Vagina (tissue), 2 donors: ENCODE measurements at regions not wholly inside any gene's neighbourhood (a gene's known extent, or its start where the extent isn't known, plus 50 kb on each side); places are given as distances from the start of the nearest gene placed in this dataset.

Source experiments
- POLR2A ChIP-seq, 2 donors: fragments of 450-650 bp; IDR thresholded peaks; one replicate each; pipeline ENCODE4 v1.6.1; 2017; ENCODE audit warnings: antibody characterized with exemption in 2 of 2, mild to moderate bottlenecking in 2 of 2, moderate library complexity in 2 of 2
- TF ChIP-seq, protein P1 (sequence below), 3 experiments: fragments of 450-650 bp in 2 of 3; fragments of 200-600 bp in 1 of 3; sonication (generic) in 1 of 3; IDR thresholded peaks; one replicate each; pipeline ENCODE4 v1.5.1; 2017 to 2019; ENCODE audit warnings: antibody characterized with exemption in 3 of 3, mild to moderate bottlenecking in 2 of 3, moderate library complexity in 2 of 3

GRCh38 chr15:97189162-97189780, 771.2 kb upstream of the ARRDC4 start:
- no peak for TF ChIP-seq POLR2A (IDR thresholded peaks at IDR 0.05)
- TF ChIP-seq, protein P1, sequence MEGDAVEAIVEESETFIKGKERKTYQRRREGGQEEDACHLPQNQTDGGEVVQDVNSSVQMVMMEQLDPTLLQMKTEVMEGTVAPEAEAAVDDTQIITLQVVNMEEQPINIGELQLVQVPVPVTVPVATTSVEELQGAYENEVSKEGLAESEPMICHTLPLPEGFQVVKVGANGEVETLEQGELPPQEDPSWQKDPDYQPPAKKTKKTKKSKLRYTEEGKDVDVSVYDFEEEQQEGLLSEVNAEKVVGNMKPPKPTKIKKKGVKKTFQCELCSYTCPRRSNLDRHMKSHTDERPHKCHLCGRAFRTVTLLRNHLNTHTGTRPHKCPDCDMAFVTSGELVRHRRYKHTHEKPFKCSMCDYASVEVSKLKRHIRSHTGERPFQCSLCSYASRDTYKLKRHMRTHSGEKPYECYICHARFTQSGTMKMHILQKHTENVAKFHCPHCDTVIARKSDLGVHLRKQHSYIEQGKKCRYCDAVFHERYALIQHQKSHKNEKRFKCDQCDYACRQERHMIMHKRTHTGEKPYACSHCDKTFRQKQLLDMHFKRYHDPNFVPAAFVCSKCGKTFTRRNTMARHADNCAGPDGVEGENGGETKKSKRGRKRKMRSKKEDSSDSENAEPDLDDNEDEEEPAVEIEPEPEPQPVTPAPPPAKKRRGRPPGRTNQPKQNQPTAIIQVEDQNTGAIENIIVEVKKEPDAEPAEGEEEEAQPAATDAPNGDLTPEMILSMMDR (IDR thresholded peaks at IDR 0.05): no peak
